ENCODE measurements at regions not wholly inside any gene's neighbourhood (a gene's known extent, or its start where the extent isn't known, plus 50 kb on each side); places are given as distances from the start of the nearest gene placed in this dataset.

DNA sequence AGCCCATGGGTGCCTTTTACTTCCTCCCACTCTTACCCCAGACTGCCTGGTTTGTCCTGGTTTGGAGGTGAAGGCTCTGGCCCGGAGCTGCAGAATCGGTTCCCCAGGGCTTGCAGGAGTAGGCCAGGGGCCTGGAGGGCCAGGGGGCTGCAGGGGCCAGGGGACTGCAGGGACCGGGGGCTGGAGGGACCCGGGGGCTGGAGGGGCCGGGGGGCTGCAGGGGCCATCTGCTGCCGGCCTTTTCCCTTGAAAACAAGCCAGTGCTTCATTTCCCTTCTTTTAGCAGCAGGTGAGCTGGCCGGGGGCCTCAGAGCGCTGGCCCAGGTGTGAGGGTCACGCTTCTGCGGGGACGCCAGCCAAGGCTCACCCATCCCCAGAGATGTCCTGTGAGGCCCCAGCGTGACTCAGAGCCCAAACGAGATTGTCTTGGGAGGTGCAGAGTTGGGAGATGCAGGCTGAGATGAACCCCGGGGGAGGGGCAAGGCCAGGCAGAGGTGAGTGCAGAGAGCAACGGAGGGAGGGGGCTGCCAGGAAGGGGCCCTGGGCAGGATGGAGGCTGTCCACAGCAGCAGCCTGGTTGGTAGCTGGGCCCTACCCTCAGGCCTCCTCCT lies 154.9 kb downstream of the KIF26A start:
- TF ChIP-seq, protein P1, sequence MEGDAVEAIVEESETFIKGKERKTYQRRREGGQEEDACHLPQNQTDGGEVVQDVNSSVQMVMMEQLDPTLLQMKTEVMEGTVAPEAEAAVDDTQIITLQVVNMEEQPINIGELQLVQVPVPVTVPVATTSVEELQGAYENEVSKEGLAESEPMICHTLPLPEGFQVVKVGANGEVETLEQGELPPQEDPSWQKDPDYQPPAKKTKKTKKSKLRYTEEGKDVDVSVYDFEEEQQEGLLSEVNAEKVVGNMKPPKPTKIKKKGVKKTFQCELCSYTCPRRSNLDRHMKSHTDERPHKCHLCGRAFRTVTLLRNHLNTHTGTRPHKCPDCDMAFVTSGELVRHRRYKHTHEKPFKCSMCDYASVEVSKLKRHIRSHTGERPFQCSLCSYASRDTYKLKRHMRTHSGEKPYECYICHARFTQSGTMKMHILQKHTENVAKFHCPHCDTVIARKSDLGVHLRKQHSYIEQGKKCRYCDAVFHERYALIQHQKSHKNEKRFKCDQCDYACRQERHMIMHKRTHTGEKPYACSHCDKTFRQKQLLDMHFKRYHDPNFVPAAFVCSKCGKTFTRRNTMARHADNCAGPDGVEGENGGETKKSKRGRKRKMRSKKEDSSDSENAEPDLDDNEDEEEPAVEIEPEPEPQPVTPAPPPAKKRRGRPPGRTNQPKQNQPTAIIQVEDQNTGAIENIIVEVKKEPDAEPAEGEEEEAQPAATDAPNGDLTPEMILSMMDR (IDR thresholded peaks at IDR 0.05; ENCODE audit: low read depth, low read length, missing input control), result no peak
- TF ChIP-seq, protein P2, sequence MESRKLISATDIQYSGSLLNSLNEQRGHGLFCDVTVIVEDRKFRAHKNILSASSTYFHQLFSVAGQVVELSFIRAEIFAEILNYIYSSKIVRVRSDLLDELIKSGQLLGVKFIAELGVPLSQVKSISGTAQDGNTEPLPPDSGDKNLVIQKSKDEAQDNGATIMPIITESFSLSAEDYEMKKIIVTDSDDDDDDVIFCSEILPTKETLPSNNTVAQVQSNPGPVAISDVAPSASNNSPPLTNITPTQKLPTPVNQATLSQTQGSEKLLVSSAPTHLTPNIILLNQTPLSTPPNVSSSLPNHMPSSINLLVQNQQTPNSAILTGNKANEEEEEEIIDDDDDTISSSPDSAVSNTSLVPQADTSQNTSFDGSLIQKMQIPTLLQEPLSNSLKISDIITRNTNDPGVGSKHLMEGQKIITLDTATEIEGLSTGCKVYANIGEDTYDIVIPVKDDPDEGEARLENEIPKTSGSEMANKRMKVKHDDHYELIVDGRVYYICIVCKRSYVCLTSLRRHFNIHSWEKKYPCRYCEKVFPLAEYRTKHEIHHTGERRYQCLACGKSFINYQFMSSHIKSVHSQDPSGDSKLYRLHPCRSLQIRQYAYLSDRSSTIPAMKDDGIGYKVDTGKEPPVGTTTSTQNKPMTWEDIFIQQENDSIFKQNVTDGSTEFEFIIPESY (IDR thresholded peaks at IDR 0.05), result no peak
- no peak for TF ChIP-seq RXRA (IDR thresholded peaks at IDR 0.05)
- no peak for TF ChIP-seq YY1 (IDR thresholded peaks at IDR 0.05)
- TF ChIP-seq JUND (IDR thresholded peaks at IDR 0.05), result no peak
- TF ChIP-seq SP1 (IDR thresholded peaks at IDR 0.05), result no peak
- TF ChIP-seq, protein P3, sequence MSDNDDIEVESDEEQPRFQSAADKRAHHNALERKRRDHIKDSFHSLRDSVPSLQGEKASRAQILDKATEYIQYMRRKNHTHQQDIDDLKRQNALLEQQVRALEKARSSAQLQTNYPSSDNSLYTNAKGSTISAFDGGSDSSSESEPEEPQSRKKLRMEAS (IDR thresholded peaks at IDR 0.05), result no peak
- TF ChIP-seq FOXA1 (IDR thresholded peaks at IDR 0.05), result no peak
- TF ChIP-seq, protein P4, sequence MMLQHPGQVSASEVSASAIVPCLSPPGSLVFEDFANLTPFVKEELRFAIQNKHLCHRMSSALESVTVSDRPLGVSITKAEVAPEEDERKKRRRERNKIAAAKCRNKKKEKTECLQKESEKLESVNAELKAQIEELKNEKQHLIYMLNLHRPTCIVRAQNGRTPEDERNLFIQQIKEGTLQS (IDR thresholded peaks at IDR 0.05), result no peak
- TF ChIP-seq TAF1 (conservative IDR thresholded peaks at IDR 0.05), result no peak
